Right lobe of liver (tissue), 6 donors: ENCODE measurements at regions not wholly inside any gene's neighbourhood (a gene's known extent, or its start where the extent isn't known, plus 50 kb on each side); places are given as distances from the start of the nearest gene placed in this dataset.

Experiments used
- ATAC-seq, 4 donors: fragments of 200-7000 bp; cut with Tn5 transposase; one replicate each; pipeline ENCODE4 v1.9.1; 2020; ENCODE audit warnings: mild to moderate bottlenecking in 4 of 4, moderate library complexity in 4 of 4
- DNase-seq, 3 donors: peaks; one replicate each; pipeline ENCODE4 v3.0.0-alpha.2; 2020
- H3K27ac ChIP-seq, 3 donors: fragments of 200-600 bp; one replicate each; pipeline ENCODE4 v1.8.0; 2022
- H3K27me3 ChIP-seq, 2 donors: fragments of 200-600 bp; one replicate each; pipeline ENCODE4 v1.8.0; 2022
- H3K36me3 ChIP-seq, 4 donors: fragments of 200-600 bp; sonication (generic) in 1 of 4; one replicate each; pipeline versions ENCODE4 v1.5.1 to v1.8.0; 2017 to 2022; ENCODE audit warnings: control low read depth in 1 of 4
- H3K4me1 ChIP-seq, 4 donors: fragments of 200-600 bp; sonication (generic) in 1 of 4; one replicate each; pipeline versions ENCODE4 v1.5.1 to v1.8.0; 2017 to 2022; ENCODE audit warnings: control low read depth in 1 of 4
- H3K4me3 ChIP-seq, 3 donors: fragments of 200-600 bp; one replicate each; pipeline ENCODE4 v1.8.0; 2022
- H3K9me3 ChIP-seq, 4 donors: fragments of 200-600 bp; sonication (generic) in 1 of 4; one replicate each; pipeline versions ENCODE4 v1.5.1 to v1.8.0; 2017 to 2022; ENCODE audit warnings: control low read depth in 1 of 4
- CTCF ChIP-seq, 4 donors: fragments of 200-600 bp in 3 of 4; fragments of 450-650 bp in 1 of 4; IDR thresholded peaks; one replicate each; pipeline versions ENCODE4 v1.5.1 to v1.8.0; 2016 to 2022; ENCODE audit warnings: antibody characterized with exemption in 4 of 4, mild to moderate bottlenecking in 2 of 4
- POLR2A ChIP-seq: fragments of 450-650 bp; IDR thresholded peaks from one replicate; pipeline ENCODE4 v1.6.1; 2017; ENCODE audit warnings: antibody characterized with exemption, mild to moderate bottlenecking
- WGBS: methylation state at CpG from one replicate; pipeline ENCODE4 v1.1.6; 2018; ENCODE audit warnings: low coverage, low lambda C conversion rate; ENCODE audit not compliant: insufficient coverage; ENCODE audit errors: missing lambda C conversion rate; 5-methylcytosine and 5-hydroxymethylcytosine counted together
- intact Hi-C, 2 donors: fragments of 100-400 bp; cut with DNase I; formaldehyde crosslinking; loops; one replicate each; pipeline versions ENCODE4 v1.11.2 to v1.14.1; 2022
- donor health status: DM: no; HTN: yes; CAD: no.
- donor health status: DM: no; HTN: no; CAD: no.
- donor health status: DM: no; HTN: no; CAD: no.
- donor health status: DM: no; HTN: yes; CAD: no.
- donor health status: DM: no; HTN: yes; CAD: no.

- intact Hi-C loops = no loop called here
- Histone ChIP-seq H3K27me3 (no peaks in the 10 kb centered on the region), H3K36me3 (no peaks in the 10 kb centered on the region), H3K9me3 (no peaks in the 10 kb centered on the region), H3K27ac (no peak overlapping the region), H3K4me1 (no peaks in the 10 kb centered on the region), H3K4me3 (no peak overlapping the region)
- DNase-seq (no peak), ATAC-seq (no peak)
- TF ChIP-seq POLR2A (no peak), CTCF (IDR thresholded peaks at IDR 0.05) (no peak)
- WGBS = 73% methylated on average over 4 of the region's 4 CpGs
Measured at GRCh38 chr5:125883223-125883622, 540.0 kb upstream of the GRAMD2B start.

- TF ChIP-seq CTCF (IDR thresholded peaks at IDR 0.05) (no peak), POLR2A (no peak)
- H3K9me3 ChIP-seq = no peaks in the 10 kb centered on the region
- no peak overlapping the region for H3K27ac ChIP-seq
- no peak overlapping the region for H3K4me3 ChIP-seq
- H3K27me3 ChIP-seq = no peaks in the 10 kb centered on the region
- H3K4me1 ChIP-seq = no peaks in the 10 kb centered on the region
- DNase-seq = no peak
- intact Hi-C loops = no loop called here
- H3K36me3 ChIP-seq = no peaks in the 10 kb centered on the region
- no peak for ATAC-seq
Measured at GRCh38 chr5:125888358-125888757, 534.9 kb upstream of the GRAMD2B start.

DNA sequence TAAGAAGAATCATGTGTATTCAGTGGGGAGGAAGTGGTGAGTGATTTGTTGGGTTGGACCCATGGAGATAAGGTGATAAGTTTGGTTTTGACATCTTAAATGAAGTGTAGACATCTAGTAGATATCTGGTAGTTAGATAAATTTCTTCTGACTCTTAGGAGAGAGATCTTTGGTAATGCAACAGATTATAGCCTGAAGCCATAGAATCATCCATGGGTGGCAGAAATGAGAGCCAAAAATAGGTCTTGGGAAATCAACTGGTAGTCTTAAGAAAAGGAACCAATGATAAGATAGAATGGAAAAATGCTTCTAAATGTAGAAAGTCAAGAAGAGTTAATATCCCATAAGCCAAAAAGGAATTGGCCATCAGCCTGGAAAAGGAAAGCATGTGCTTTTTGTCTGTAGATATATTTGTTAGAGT is 532.7 kb upstream of the GRAMD2B start:
- Histone ChIP-seq H3K4me1 (no peaks in the 10 kb centered on the region), H3K27ac (no peak overlapping the region), H3K27me3 (no peaks in the 10 kb centered on the region), H3K9me3 (no peaks in the 10 kb centered on the region), H3K4me3 (no peak overlapping the region), H3K36me3 (no peaks in the 10 kb centered on the region)
- DNase-seq = no peak
- ATAC-seq = no peak
- intact Hi-C loops = no loop called here
- TF ChIP-seq POLR2A (no peak), CTCF (IDR thresholded peaks at IDR 0.05) (no peak)

DNA sequence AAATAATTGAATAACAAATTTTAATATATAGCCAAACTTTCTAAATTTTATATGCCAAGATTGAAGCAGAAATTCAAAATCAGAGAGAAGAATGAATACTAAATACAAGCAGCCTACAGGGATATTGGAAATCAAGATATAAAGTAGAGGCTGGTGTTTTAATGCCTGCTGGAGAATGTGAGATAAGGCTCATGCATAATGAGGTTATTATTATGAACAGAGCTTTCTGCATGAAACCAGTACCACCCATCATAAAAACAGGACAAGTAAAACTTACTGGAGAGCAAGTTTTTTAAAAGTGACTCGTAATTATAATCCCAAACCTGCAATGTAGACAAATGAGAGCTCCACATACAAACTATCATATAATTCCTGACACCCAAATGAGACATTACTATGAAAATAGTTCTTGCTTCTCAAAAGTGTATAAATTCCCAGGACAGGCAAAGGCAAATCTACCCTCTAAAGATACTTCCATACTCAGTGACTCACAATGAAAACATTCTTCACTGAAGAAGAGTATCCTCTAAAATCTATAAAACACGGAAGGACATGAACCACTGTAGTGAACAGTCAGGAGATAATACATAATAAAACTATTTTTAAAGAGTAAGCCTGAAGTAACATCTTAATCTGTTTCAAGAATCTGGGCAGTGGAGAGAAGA is 532.0 kb upstream of the GRAMD2B start:
- Histone ChIP-seq H3K27me3 (no peaks in the 10 kb centered on the region), H3K4me3 (no peak overlapping the region), H3K4me1 (no peaks in the 10 kb centered on the region), H3K36me3 (no peaks in the 10 kb centered on the region), H3K9me3 (no peaks in the 10 kb centered on the region), H3K27ac (no peak overlapping the region)
- no peak for TF ChIP-seq CTCF (IDR thresholded peaks at IDR 0.05)
- DNase-seq (no peak), ATAC-seq (no peak)
- intact Hi-C loops = no loop called here
- WGBS = 39% methylated on average over 2 of the region's 2 CpGs

DNA sequence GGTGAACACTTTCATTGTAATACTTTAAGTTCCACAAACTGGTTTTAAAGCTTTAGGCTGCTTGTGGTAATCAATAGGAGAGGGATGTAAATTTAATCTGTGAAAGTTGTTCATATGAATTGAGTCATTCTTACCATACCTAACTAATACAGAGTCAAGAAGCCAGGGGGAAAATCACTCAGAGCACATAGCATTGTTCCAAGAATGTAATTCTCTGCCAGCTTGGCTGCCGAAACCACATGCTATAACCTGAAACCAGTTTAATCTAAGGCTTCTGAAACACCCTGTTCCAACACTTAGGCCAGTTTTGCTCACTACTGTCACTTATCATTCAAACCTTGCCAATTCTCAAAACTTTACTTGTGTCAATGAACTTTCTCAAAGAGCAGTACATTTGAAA is 528.8 kb upstream of the GRAMD2B start:
- Histone ChIP-seq H3K27ac (no peak overlapping the region), H3K4me3 (no peak overlapping the region), H3K36me3 (no peaks in the 10 kb centered on the region), H3K9me3 (no peaks in the 10 kb centered on the region), H3K4me1 (no peaks in the 10 kb centered on the region), H3K27me3 (no peaks in the 10 kb centered on the region)
- WGBS = no CpG with 5 or more reads among the region's 1 CpG
- no peak for ATAC-seq
- intact Hi-C loops = no loop called here
- no peak for TF ChIP-seq POLR2A
- no peak for TF ChIP-seq CTCF (IDR thresholded peaks at IDR 0.05)
- no peak for DNase-seq
